Motor neuron (in vitro differentiated cells): ENCODE measurements at regions not wholly inside any gene's neighbourhood (a gene's known extent, or its start where the extent isn't known, plus 50 kb on each side); places are given as distances from the start of the nearest gene placed in this dataset.

Experiments used
- ATAC-seq, 8 experiments: fragments of 200-7000 bp; cut with Tn5 transposase; replicated peaks in 6 of 8; 2 replicates each; pipeline ENCODE4 v1.8.0; 2021; ENCODE audit warnings: mild to moderate bottlenecking in 8 of 8, moderate library complexity in 8 of 8
- H3K27ac ChIP-seq, 2 donors: fragments of 250-450 bp; sonication (Bioruptor Pico); 2 replicates each; pipeline ENCODE4 v1.9.0; 2021; ENCODE audit warnings: antibody characterized with exemption in 2 of 2, mild to moderate bottlenecking in 2 of 2, moderate library complexity in 1 of 2
- H3K4me1 ChIP-seq, 2 donors: fragments of 250-450 bp; sonication (Bioruptor Pico); replicated peaks in 1 of 2; 2 replicates each; pipeline ENCODE4 v1.6.1; 2021; ENCODE audit warnings: antibody characterized with exemption in 2 of 2, mild to moderate bottlenecking in 2 of 2, moderate library complexity in 1 of 2
- H3K4me3 ChIP-seq, 5 donors: fragments of 250-450 bp; sonication (Bioruptor Pico); 2 replicates each; pipeline ENCODE4 v1.9.0; 2021; ENCODE audit warnings: antibody characterized with exemption in 5 of 5, mild to moderate bottlenecking in 5 of 5, moderate library complexity in 4 of 5
- WGBS, 10 experiments: fragments of 450-650 bp; shearing (Covaris generic); methylation state at CpG; one replicate each; pipeline ENCODE4 v1.0.0; 2022; 5-methylcytosine and 5-hydroxymethylcytosine counted together
- in situ Hi-C, 9 experiments: fragments of 400-800 bp; cut with MboI; loops; one replicate each; pipeline ENCODE4 v1.15.0; 2021; ENCODE audit warnings: low sequenced_read_pairs in 9 of 9, low pct_unique_long_range_greater_than_20kb in 2 of 9; ENCODE audit not compliant: unreplicated experiment in 9 of 9

GRCh38 chr2:20515290-20516220 is 68.7 kb downstream of the RHOB start:
- WGBS, 10 experiments = 33 to 100% (median 80%) methylated on average over 1 to 7 of the region's 14 CpGs; no CpG with 5 or more reads in 1 of the 10 experiments
- no peak overlapping the region for H3K4me3 ChIP-seq
- in situ Hi-C loops = no loop called here
- H3K4me1 ChIP-seq = peaks cover 10 to 17% of the 10 kb centered on the region in 2 donors
- ATAC-seq = peak in 2 of 8 experiments; percentile 38 to 53
- no peak overlapping the region for H3K27ac ChIP-seq

GRCh38 chr2:20516291-20516645 is 69.4 kb downstream of the RHOB start:
- in situ Hi-C loops = no loop called here
- no peak overlapping the region for H3K4me3 ChIP-seq

GRCh38 chr2:20516646-20517341 is 69.9 kb downstream of the RHOB start:
- WGBS, 10 experiments = 17 to 86% (median 53%) methylated on average over 2 to 7 of the region's 10 CpGs; no CpG with 5 or more reads in 3 of the 10 experiments
- Histone ChIP-seq H3K4me3 (no peak overlapping the region), H3K4me1 (peaks cover 5 to 12% of the 10 kb centered on the region in 2 donors), H3K27ac (no peak overlapping the region)
- peak in 3 of 8 experiments; percentile 34 to 64 (median 37) for ATAC-seq
- in situ Hi-C loops = no loop called here

More at GRCh38 chr2:20516291-20516645, 69.4 kb downstream of the RHOB start:
- 77 to 100% methylated on average over 1 to 2 of the region's 2 CpGs; no CpG with 5 or more reads in 8 of the 10 experiments for WGBS, 10 experiments
- no peak for ATAC-seq
- Histone ChIP-seq H3K27ac (no peak overlapping the region), H3K4me1 (peaks cover 3 to 12% of the 10 kb centered on the region in 2 donors)

- in situ Hi-C loops = no loop called here
- no peak for ATAC-seq
- 80 to 100% (median 97%) methylated on average over 1 to 3 of the region's 3 CpGs; no CpG with 5 or more reads in 4 of the 10 experiments for WGBS, 10 experiments
- H3K4me3 ChIP-seq = no peak overlapping the region
- peaks cover 29 to 37% of the 10 kb centered on the region in 2 donors for H3K4me1 ChIP-seq
- no peak overlapping the region for H3K27ac ChIP-seq
Measured at GRCh38 chr2:20519309-20519708, 72.4 kb downstream of the RHOB start.

GRCh38 chr2:20520128-20520527 is 73.3 kb downstream of the RHOB start:
- no peak overlapping the region for H3K27ac ChIP-seq
- H3K4me3 ChIP-seq = no peak overlapping the region
- in situ Hi-C loops = no loop called here
- peaks cover 38 to 45% of the 10 kb centered on the region in 2 donors for H3K4me1 ChIP-seq
- 75 to 100% (median 83%) methylated on average over 1 to 4 of the region's 10 CpGs; no CpG with 5 or more reads in 4 of the 10 experiments for WGBS, 10 experiments
- no peak for ATAC-seq

GRCh38 chr2:20521193-20521592 is 74.3 kb downstream of the RHOB start:
- 57 to 92% (median 81%) methylated on average over 2 to 4 of the region's 4 CpGs; no CpG with 5 or more reads in 4 of the 10 experiments for WGBS, 10 experiments
- Histone ChIP-seq H3K27ac (peak overlapping the region in 1 of 2 donors; percentile 86), H3K4me3 (no peak overlapping the region), H3K4me1 (peaks cover 43 to 49% of the 10 kb centered on the region in 2 donors)
- in situ Hi-C loops = no loop called here
- no peak for ATAC-seq

- Histone ChIP-seq H3K27ac (peak overlapping the region; percentile 59 to 86), H3K4me1 (peaks cover 43 to 51% of the 10 kb centered on the region in 2 donors), H3K4me3 (no peak overlapping the region)
- WGBS, 10 experiments = 41 to 100% (median 71%) methylated on average over 1 to 10 of the region's 11 CpGs; no CpG with 5 or more reads in 3 of the 10 experiments
- in situ Hi-C loops = no loop called here
- ATAC-seq = no peak
Measured at GRCh38 chr2:20521682-20522189, 74.9 kb downstream of the RHOB start.

GRCh38 chr2:20523073-20523798 is 76.4 kb downstream of the RHOB start:
- peak overlapping the region; percentile 59 to 86 for H3K27ac ChIP-seq
- H3K4me1 ChIP-seq = peaks cover 43 to 51% of the 10 kb centered on the region in 2 donors
- 50 to 100% (median 77%) methylated on average over 1 to 5 of the region's 8 CpGs; no CpG with 5 or more reads in 5 of the 10 experiments for WGBS, 10 experiments
- H3K4me3 ChIP-seq = no peak overlapping the region
- in situ Hi-C loops = no loop called here
- peak in 6 of 8 experiments; percentile 37 to 83 (median 76) for ATAC-seq

- H3K4me1 ChIP-seq = peaks cover 43 to 51% of the 10 kb centered on the region in 2 donors
- no peak for ATAC-seq
- no peak overlapping the region for H3K4me3 ChIP-seq
- in situ Hi-C loops = no loop called here
- 70 to 100% (median 84%) methylated on average over 2 to 4 of the region's 5 CpGs; no CpG with 5 or more reads in 6 of the 10 experiments for WGBS, 10 experiments
- peak overlapping the region; percentile 59 to 86 for H3K27ac ChIP-seq
Measured at GRCh38 chr2:20523799-20524187, 76.9 kb downstream of the RHOB start.

GRCh38 chr2:20524412-20525040 is 77.7 kb downstream of the RHOB start:
- no peak overlapping the region for H3K4me3 ChIP-seq
- in situ Hi-C loops = no loop called here
- peak overlapping the region; percentile 25 to 33 for H3K27ac ChIP-seq
- 14 to 100% (median 61%) methylated on average over 1 to 8 of the region's 16 CpGs; no CpG with 5 or more reads in 2 of the 10 experiments for WGBS, 10 experiments
- peak in 7 of 8 experiments; percentile 14 to 67 (median 54) for ATAC-seq
- peaks cover 43 to 51% of the 10 kb centered on the region in 2 donors for H3K4me1 ChIP-seq

- peak in 7 of 8 experiments; percentile 19 to 82 (median 47) for ATAC-seq
- Histone ChIP-seq H3K4me3 (no peak overlapping the region), H3K4me1 (peaks cover 43 to 51% of the 10 kb centered on the region in 2 donors), H3K27ac (peak overlapping the region; percentile 25 to 33)
- WGBS, 10 experiments = 63 to 100% (median 80%) methylated on average over 1 to 7 of the region's 17 CpGs; no CpG with 5 or more reads in 1 of the 10 experiments
- in situ Hi-C loops = no loop called here
Measured at GRCh38 chr2:20525041-20526035, 78.5 kb downstream of the RHOB start.
